Suppressor macrophage (primary cell): ENCODE measurements at regions not wholly inside any gene's neighbourhood (a gene's known extent, or its start where the extent isn't known, plus 50 kb on each side); places are given as distances from the start of the nearest gene placed in this dataset.

Source experiments
- DNase-seq, 4 experiments: peaks; one replicate each; pipeline ENCODE4 v3.0.0-alpha.2; 2020 to 2022

GRCh38 chr2:144154205-144154604, 365.7 kb downstream of the ZEB2 start:
- no peak for DNase-seq

- peak; percentile 59 to 82 (median 72) for DNase-seq
These were observed 367.1 kb downstream of the ZEB2 start for GRCh38 chr2:144152817-144153271.

- DNase-seq = no peak
These were observed 368.1 kb downstream of the ZEB2 start for GRCh38 chr2:144151851-144152250.

GRCh38 chr2:144151405-144151804, 368.5 kb downstream of the ZEB2 start:
- no peak for DNase-seq

- no peak for DNase-seq
These were observed 372.6 kb downstream of the ZEB2 start for GRCh38 chr2:144147356-144147755.

GRCh38 chr2:144146876-144147275, 373.0 kb downstream of the ZEB2 start:
- no peak for DNase-seq

GRCh38 chr2:144146076-144146475, 373.8 kb downstream of the ZEB2 start:
- DNase-seq = peak in 2 of 4 experiments; percentile 11 to 32

GRCh38 chr2:144143294-144144151, 376.4 kb downstream of the ZEB2 start:
- peak; percentile 50 to 91 (median 74) for DNase-seq

GRCh38 chr2:144140891-144141290, 379.0 kb downstream of the ZEB2 start:
- DNase-seq = peak; percentile 21 to 74 (median 49)

GRCh38 chr2:144137705-144138428, 382.1 kb downstream of the ZEB2 start:
- peak; percentile 56 to 86 (median 70) for DNase-seq

- no peak for DNase-seq
These were observed 382.6 kb downstream of the ZEB2 start for GRCh38 chr2:144137272-144137671.

- DNase-seq = no peak
These were observed 383.5 kb downstream of the ZEB2 start for GRCh38 chr2:144136297-144137010.

- peak in 3 of 4 experiments; percentile 12 to 46 (median 40) for DNase-seq
These were observed 385.8 kb downstream of the ZEB2 start for GRCh38 chr2:144133936-144134665.

- no peak for DNase-seq
These were observed 387.6 kb downstream of the ZEB2 start for GRCh38 chr2:144132357-144132756.

GRCh38 chr2:144131042-144131441, 388.9 kb downstream of the ZEB2 start:
- no peak for DNase-seq

GRCh38 chr2:144130551-144130950, 389.4 kb downstream of the ZEB2 start:
- DNase-seq = no peak

GRCh38 chr2:144128130-144128746, 391.7 kb downstream of the ZEB2 start:
- no peak for DNase-seq

- no peak for DNase-seq
These were observed 392.2 kb downstream of the ZEB2 start for GRCh38 chr2:144127693-144128092.

GRCh38 chr2:144126302-144126701, 393.6 kb downstream of the ZEB2 start:
- DNase-seq = no peak

GRCh38 chr2:144125751-144126150, 394.2 kb downstream of the ZEB2 start:
- no peak for DNase-seq

GRCh38 chr2:144124882-144125281, 395.0 kb downstream of the ZEB2 start:
- DNase-seq = no peak

GRCh38 chr2:144120487-144120886, 399.4 kb downstream of the ZEB2 start:
- no peak for DNase-seq
